DMS79 treated with DMSO at 0.1 percent for 48 hours (cell line): ENCODE measurements at regions not wholly inside any gene's neighbourhood (a gene's known extent, or its start where the extent isn't known, plus 50 kb on each side); places are given as distances from the start of the nearest gene placed in this dataset.

Experiments used
- DNase-seq: peaks from one replicate; lab custom pipeline; 2025; lab: John Stamatoyannopoulos, UW

- peak; percentile 29 for DNase-seq
Measured at GRCh38 chr2:128818248-128818647, 499.6 kb upstream of the HS6ST1 start.

GRCh38 chr2:128818704-128819491, 500.2 kb upstream of the HS6ST1 start:
- no peak for DNase-seq

GRCh38 chr2:128820452-128820851, 501.8 kb upstream of the HS6ST1 start:
- no peak for DNase-seq

- DNase-seq, result no peak
Measured at GRCh38 chr2:128821010-128821409, 502.3 kb upstream of the HS6ST1 start.

- peak; percentile 92 for DNase-seq
Measured at GRCh38 chr2:128832946-128833663, 514.4 kb upstream of the HS6ST1 start.

GRCh38 chr2:128833664-128834027, 515.0 kb upstream of the HS6ST1 start:
- DNase-seq, result no peak

GRCh38 chr2:128834207-128834879, 515.7 kb upstream of the HS6ST1 start:
- DNase-seq, result peak; percentile 21

- no peak for DNase-seq
Measured at GRCh38 chr2:128834880-128835252, 516.2 kb upstream of the HS6ST1 start.

GRCh38 chr2:128835342-128835855, 516.7 kb upstream of the HS6ST1 start:
- DNase-seq, result no peak

GRCh38 chr2:128835974-128836373, 517.3 kb upstream of the HS6ST1 start:
- DNase-seq, result no peak

- DNase-seq, result no peak
Measured at GRCh38 chr2:128836559-128837100, 518.0 kb upstream of the HS6ST1 start.

- DNase-seq, result no peak
Measured at GRCh38 chr2:128838244-128838643, 519.6 kb upstream of the HS6ST1 start.

GRCh38 chr2:128841803-128842202, 523.1 kb upstream of the HS6ST1 start:
- no peak for DNase-seq

- no peak for DNase-seq
Measured at GRCh38 chr2:128867311-128867710, 548.6 kb upstream of the HS6ST1 start.

- DNase-seq, result no peak
Measured at GRCh38 chr2:128867936-128868636, 549.4 kb upstream of the HS6ST1 start.

- no peak for DNase-seq
Measured at GRCh38 chr2:128868686-128869551, 550.3 kb upstream of the HS6ST1 start.

GRCh38 chr2:128874608-128875007, 555.9 kb upstream of the HS6ST1 start:
- DNase-seq, result no peak

- DNase-seq, result no peak
Measured at GRCh38 chr2:128876986-128877983, 558.6 kb upstream of the HS6ST1 start.

- no peak for DNase-seq
Measured at GRCh38 chr2:128879161-128879560, 560.5 kb upstream of the HS6ST1 start.

- DNase-seq, result peak; percentile 93
Measured at GRCh38 chr2:128894896-128895295, 576.2 kb upstream of the HS6ST1 start.
